ENCODE measurements at regions not wholly inside any gene's neighbourhood (a gene's known extent, or its start where the extent isn't known, plus 50 kb on each side); places are given as distances from the start of the nearest gene placed in this dataset.

DNA sequence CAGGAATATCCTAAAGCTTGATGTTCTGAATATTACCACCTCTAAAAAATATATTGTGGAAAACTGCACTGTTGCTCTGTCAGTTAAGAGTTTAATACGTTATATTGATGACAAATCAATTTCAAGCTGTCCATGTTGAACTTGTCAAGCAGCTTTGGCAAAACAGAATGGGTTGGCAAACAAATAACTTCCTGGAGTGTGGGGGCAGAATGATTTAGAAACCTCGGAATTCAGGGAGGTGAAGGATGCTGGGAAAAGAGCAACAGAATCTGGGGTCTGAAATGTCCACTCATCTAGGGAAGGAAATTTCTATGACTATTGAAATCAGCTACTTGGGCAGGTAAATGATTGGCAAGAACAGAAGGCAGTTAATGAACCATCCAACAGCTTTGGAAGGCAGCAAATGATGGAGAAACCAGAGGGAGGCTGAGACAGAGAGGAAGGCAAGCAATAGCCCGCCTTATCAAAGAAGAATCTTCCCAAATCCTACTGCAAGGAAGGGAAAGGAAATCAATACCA is 95.1 kb upstream of the PALS2 start:
- no peak for DNase-seq

DNA sequence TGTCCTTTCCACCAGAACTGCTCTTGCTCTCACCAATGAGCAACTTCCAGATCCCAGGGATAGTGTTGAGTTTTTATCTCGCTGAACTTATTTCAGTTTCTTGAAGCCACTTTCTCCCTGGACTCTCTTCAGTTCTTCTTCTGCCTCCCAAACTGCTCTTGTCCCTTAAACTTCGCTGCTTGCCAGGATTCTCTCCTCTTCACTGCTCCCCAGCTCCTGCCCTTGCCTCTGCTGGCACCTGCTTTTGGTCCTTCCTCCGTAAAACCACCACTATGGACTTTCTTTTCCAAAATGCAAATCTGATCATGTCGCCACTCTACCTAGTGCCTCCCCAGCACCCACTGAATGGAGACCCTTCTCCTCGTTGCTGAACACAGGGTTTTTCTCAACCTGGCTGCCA is 92.8 kb upstream of the PALS2 start:
- DNase-seq, result no peak

DNA sequence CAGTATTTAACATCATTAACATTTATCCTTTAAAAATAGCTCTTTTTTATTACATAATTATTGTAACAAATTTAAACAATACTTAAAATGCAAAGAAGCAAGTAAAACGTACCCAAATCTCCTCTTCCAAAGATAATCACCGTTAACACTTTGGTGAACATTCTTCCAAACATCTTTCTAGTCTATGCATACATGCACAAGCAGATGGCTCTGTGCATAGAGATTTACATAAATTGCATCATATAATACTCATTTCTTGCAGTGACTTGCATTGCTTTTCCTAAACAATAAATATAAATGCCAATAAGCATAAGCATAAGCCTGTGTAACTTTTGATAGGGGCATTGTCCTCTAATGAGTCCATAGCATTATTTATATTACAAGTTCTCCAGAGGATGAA is 89.4 kb upstream of the PALS2 start:
- DNase-seq, result no peak

DNA sequence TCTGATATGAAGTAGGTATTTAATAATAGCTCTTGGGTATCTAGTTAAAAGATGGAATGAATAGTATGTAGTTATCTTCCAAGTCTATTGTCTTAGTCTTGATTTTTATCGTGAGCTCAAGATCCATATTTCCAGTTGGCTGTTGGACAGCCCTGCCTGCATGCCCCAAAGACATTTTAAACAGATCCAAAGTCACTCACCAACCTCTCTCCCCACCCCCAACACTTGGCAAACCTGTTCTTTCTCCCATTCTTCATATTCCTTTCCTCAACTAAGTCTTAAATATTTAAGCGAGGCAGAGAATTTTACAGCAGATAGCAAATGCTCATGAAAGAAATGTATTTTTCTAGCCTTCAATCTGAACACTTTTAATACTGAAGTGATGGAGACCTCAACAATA is 80.7 kb upstream of the PALS2 start:
- DNase-seq, result no peak

DNA sequence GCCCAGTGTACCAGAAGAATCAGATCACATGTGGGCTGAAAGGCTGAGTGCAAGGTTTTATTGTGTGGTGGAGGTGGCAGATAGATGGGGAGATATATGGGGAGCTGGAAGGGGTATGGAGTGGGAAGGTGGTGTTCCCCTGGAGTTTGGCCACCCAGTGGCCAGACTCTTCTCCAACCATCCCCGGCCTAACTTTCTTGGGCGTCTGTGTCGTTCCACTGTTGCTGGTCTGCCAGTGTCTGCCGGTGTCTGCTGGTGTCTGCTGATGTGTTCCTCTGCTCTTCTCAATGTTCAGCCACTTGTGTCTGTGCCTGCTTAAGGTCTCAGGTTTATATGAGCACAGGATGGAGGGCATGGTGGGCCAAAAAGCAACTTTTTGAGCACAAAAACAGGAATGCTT is 78.4 kb upstream of the PALS2 start:
- DNase-seq, result no peak

DNA sequence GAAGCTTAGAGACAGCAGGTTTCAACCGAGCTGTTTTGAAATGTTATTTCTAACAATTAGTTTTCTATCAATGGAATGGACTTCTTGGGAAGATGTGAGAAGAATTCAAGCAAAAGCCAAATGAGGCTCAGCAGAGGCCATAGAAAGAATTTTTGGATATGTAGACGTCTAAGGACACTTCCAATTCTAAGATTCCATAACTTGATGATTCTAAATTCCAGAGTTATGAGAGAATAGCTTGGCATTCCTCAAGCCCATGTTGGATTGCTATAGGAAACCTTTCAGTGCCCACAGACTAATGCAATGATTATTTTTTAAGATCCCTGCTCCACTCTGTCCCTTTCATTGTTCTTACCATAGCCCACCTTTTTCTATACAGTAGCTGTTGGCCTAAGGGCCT is 77.2 kb upstream of the PALS2 start:
- no peak for DNase-seq

DNA sequence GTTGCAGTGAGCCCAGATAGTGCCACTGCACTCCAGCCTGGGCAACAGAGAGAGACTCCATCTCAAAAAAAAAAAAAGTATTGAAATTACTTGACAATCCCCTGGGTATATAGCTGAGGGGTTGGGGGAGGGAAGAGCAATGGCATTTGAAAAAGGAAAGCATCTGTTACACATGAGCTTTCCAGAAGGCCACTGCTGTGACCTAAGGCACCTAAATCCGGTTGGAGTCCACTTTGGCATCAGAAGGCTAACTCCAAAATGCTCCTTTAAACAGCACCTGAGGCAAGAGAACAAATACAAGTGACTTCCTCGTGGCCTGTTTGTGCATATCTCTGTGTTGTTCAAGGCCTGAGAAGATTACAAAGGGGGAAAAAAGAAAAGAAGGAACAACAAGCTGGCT is 74.8 kb upstream of the PALS2 start:
- no peak for DNase-seq

DNA sequence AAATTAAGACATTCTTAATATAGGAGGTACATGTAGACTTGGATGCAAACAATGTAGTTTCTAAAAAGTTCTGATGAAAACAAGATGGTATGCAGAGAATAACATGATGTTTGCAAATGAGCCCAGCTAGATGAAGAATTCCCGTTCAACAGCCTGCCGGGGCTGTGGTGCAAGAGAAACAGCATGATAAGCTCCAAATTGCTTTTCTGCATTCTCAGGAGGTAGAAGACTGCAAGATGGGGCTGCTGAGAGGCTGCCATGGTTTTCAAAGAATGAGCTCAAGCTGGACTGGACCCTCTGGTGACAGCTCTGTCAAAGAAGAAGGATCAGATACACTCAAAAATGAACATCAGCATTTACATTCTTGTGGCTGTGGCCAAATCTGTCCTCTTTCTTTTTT is 73.4 kb upstream of the PALS2 start:
- DNase-seq, result no peak

DNA sequence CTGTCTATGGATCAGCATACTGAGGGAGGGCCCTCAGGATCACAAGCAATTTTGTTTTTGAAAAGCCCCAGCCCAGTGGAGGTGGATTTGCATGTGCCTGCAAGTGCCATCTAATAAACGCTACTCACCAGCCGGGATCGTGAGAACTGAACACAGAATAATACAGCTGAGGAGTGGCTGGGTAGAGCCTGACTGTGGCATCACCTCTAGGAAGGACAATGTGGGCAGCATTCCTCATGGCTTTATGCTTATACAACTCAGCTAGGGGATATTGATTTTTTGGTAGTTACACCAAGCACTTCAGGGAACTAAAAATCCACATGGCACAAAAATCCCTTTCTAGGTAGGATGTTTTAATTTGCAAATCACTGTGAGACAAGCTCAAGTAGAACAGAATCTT is 72.7 kb upstream of the PALS2 start:
- no peak for DNase-seq

DNA sequence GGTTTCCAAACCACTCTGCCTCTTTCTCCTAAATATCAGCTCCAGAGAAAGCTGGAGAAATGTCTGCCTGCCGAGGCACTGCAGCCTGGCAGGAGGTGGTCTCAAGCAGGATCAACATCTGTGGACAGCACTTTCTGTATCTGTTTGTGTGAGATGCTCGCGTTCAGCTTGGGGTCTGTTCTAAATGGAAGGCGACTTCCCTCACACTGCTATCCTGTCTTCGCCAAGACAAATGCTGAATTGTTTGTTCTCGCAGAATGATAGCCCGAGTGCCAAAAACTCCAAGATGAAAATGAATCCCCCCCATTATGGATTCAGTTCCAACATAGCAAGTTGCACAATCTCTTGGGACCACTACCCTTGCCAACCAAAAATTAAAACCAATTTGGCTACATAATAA is 72.2 kb upstream of the PALS2 start:
- no peak for DNase-seq

DNA sequence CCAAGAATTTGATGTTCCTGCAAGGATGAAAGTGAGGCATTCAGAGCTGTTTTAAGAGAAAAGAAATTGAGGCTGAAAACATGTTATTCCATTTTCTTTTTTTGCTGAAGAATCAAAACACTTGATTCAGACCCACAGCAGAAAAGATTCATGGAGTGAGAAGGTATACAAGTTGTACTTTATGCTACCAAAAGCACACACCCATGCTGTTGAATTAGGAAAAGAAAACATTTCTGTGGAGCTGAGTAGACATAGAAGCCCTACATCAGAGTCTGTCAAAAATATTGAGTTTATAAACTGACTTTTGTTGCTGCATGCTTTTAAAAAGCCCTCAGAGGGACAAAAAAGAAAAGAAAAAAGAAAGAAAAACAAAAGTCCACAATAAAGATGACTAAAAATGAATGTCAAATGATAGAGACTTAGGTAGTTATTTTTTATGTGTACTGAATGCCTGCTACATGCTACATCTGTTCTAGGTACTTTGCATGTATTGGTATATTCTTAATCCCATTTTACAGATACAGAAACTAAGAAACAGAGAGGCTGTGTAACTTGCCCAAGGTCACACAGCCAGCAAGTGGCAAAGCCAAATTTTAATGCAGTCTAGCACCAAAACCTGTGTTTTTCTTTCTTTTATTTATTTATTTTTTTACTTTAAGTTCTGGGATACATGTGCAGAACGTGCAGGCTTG is 71.7 kb upstream of the PALS2 start:
- DNase-seq, result no peak

DNA sequence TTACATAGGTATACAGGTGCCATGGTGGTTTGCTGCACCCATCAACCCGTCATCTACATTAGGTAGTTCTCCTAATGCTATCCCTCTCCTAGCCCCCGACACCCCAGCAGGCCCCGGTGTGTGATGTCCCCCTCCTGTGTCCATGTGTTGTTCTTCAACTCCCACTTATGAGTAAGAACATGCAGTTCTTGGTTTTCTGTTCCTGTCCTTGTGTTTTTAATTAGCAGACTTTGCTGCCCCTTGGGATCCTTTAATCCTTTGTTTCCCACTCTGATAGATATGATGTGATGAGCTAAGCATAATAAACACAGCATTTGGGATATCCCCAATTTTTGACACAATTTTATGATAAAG is 71.1 kb upstream of the PALS2 start:
- no peak for DNase-seq

DNA sequence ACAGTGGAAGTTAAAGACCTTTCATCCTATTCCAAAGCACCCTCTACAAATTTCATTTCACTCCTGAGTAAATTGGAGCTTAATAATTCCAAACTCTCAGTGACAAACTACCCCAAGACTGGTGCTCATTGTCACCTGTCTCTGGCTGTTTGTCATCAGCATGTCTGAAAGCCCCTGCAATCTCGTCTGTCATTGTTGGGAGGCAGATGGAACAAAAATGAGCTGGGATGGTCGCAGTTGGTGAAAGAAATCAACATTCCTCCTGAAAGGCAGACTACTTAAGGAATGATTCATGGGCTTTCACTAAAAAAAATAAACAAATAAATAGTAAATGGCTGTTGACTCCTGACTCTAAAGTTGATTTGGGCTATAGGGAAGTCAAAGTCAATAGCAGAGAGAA is 69.7 kb upstream of the PALS2 start:
- DNase-seq, result no peak

DNA sequence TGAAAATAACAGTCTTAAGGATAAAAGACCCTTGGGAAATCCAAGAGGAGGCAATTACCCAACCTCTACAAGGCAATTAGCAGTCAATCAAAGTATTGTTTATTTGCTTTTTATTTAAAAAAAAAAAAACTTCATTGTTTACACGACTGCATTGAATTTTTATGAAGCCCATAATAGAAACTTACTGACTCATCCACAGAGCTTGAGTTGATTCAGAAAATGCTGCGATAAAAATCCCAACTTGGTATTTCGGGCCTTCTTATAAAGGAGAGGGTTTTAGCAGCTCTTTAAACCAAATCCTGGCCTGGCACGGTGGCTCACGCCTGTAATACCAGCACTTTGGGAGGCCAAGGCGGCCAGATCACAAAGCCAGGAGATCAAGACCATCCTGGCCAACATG is 69.2 kb upstream of the PALS2 start:
- no peak for DNase-seq

DNA sequence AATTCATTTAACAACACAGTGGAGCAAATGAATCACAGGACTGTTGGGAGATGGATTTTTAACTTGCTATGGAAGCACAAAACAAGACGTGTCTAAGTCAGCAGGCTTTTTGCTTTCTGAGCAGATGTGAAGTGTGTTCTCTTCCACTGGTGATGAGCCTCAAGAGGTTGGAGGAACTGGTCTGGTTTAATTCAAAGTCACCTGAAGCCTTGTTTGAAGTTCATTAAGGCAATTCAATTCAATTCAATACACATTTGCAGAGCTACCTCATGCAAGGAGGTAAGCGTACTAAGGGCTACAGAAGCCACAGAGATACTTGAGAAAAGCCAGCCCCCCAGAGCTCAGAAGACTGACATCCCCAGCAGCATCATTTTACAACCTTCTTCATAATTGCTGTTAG is 68.4 kb upstream of the PALS2 start:
- DNase-seq, result no peak

DNA sequence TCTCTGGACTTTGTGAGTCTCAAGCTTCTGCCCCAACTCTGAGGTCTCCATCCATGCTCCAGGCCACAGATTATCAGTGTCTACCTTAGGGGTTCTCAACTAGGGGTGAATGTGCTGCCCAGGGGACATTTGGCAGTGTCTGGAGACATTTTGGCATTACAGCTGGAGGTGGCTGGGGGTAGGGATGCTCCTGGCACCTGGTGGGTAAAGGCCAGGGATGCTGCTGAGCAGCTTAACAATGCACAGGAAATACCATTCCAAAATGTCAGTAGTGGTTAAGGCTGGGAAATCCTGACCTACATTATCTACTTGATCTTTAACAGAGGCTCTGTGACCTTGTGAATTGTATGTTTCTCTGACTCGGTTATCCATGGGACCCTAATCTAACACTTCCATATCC is 67.3 kb upstream of the PALS2 start:
- DNase-seq, result no peak

DNA sequence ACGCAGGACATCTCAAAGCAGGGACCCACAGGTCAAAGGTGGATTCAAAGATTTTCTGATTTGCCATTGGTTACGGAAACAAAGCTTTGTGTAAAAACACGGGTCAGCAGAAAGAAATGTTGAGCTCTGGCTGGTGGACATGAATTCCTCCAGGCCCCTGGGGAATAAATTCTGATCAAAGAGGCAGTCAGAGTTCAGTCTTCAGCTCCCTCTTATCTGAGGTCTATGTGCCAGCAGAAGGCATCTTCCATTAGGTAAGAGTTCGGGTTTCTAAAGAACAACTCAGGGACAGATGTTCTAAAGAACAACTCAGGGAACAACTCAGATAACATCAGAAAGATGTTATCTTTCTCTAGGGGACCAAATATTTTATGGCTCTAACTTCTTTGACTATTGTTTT is 64.9 kb upstream of the PALS2 start:
- no peak for DNase-seq

DNA sequence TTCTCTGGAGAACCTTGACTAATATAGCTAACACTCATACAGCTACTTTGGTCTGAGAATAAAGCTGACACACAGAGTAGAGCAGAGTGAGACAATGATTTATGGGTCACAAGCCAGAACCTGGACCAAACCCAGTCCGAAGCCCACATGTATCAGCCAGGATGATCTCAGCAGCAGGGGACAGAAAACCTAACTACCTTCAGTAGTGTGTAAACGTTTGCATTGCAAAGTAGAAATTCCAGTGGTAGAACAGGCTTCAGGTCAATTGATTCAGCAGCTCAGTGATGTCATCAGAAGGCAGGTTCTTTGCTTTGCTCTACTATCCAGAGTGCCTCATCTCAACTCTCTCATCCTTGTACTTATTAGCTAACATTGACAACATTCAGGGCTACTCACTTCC is 62.5 kb upstream of the PALS2 start:
- no peak for DNase-seq

DNA sequence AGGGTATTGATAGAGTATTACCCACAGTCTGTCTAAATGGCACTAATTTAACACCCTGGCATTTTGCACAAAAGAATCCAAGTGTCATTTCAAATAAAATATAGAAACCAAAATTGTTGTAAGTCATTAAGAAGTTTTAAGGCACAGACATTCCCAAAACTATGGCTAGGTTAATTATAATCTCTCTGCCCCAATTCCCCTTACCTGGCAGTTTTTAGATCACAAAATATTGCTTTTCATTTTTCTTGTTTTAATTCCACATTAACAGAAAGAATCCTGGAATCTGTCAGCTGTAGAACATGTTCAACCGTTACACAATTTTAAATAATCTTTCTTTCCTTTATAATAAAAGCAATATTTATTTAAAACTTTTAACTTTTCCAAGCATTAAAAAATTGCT is 56.1 kb upstream of the PALS2 start:
- no peak for DNase-seq

DNA sequence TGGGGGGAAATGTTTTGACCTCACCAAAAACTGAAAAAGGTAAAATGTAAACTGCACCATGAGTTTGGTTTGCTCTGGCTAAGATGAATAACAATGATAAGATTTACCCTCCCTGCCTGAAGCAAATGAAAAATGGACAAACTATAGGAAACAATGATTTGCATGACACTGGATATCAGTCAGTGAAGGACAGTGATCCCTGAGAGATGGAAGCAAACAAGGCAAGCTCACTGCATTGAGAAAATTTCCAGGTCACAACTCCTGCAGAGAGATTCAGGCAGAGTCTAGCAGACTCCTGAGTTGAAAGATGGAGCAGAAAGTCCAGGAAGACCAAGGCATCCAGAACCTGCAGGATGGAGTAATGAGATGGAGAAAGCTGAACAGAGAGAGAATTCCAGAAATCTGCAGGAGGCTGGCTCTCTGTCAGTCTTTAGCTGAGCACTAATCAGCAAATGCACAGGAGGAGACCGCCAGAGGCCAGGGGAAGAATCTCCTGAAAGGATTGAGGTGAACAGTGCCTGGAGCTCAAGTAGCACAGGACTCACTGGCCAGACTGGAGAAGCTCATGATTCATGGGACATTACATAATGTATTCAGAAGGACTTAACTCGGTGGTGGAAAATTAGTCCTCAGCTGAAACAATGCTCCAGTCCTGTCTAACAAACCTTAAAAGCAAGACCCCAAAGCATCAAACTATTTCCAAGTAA is 51.2 kb upstream of the PALS2 start:
- no peak for DNase-seq
